ENCODE measurements at regions not wholly inside any gene's neighbourhood (a gene's known extent, or its start where the extent isn't known, plus 50 kb on each side); places are given as distances from the start of the nearest gene placed in this dataset.

DNA sequence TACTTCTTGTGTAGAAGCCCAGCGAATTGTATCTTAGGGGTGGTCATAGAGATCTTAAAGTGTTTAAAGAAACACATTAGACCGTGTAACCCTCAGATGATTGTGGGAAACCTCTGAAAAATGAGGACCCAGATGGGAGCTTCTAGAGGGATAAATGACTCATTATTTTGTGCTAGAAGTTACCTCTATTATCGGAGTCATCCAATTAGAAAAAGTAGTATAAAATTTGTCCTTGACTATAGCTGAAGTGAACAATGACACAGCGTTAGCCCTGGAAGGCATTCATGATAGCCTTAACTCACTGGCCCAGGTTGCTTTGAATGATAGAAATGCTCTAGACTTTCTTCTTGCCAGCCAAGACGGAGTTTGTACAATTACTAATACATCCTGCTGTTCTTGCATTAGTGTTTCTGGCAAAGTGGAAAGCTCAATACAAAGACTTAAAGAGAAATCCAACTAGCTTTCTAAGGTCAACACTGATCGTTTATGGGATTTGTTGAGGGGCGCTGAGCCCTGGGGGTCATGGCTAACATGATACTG lies 178.9 kb upstream of the VEGFC start:
- Mint-ChIP-seq H3K36me3 (ENCODE audit: low read depth) (no peaks in the 10 kb centered on the region), H3K27ac (ENCODE audit: unreplicated experiment) (no peak overlapping the region), H3K27me3 (ENCODE audit: low read depth) (no peaks in the 10 kb centered on the region), H3K4me1 (ENCODE audit: low read depth) (no peaks in the 10 kb centered on the region), H3K9me3 (ENCODE audit: low read depth) (peaks cover 6% of the 10 kb centered on the region), H3K4me3 (ENCODE audit: unreplicated experiment) (no peak overlapping the region)
- DNase-seq (ENCODE audit: low spot score) = no peak
- TF ChIP-seq, protein P1, sequence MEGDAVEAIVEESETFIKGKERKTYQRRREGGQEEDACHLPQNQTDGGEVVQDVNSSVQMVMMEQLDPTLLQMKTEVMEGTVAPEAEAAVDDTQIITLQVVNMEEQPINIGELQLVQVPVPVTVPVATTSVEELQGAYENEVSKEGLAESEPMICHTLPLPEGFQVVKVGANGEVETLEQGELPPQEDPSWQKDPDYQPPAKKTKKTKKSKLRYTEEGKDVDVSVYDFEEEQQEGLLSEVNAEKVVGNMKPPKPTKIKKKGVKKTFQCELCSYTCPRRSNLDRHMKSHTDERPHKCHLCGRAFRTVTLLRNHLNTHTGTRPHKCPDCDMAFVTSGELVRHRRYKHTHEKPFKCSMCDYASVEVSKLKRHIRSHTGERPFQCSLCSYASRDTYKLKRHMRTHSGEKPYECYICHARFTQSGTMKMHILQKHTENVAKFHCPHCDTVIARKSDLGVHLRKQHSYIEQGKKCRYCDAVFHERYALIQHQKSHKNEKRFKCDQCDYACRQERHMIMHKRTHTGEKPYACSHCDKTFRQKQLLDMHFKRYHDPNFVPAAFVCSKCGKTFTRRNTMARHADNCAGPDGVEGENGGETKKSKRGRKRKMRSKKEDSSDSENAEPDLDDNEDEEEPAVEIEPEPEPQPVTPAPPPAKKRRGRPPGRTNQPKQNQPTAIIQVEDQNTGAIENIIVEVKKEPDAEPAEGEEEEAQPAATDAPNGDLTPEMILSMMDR (IDR thresholded peaks at IDR 0.05) = no peak

- DNase-seq (ENCODE audit: low spot score) = no peak
- TF ChIP-seq, protein P1 (IDR thresholded peaks at IDR 0.05) = no peak
- Mint-ChIP-seq H3K27ac (ENCODE audit: unreplicated experiment) (no peak overlapping the region), H3K4me3 (ENCODE audit: unreplicated experiment) (no peak overlapping the region), H3K4me1 (ENCODE audit: low read depth) (no peaks in the 10 kb centered on the region), H3K36me3 (ENCODE audit: low read depth) (no peaks in the 10 kb centered on the region), H3K27me3 (ENCODE audit: low read depth) (no peaks in the 10 kb centered on the region), H3K9me3 (ENCODE audit: low read depth) (peaks cover 4% of the 10 kb centered on the region)
Measured at GRCh38 chr4:176979416-176979815, 186.7 kb upstream of the VEGFC start.

DNA sequence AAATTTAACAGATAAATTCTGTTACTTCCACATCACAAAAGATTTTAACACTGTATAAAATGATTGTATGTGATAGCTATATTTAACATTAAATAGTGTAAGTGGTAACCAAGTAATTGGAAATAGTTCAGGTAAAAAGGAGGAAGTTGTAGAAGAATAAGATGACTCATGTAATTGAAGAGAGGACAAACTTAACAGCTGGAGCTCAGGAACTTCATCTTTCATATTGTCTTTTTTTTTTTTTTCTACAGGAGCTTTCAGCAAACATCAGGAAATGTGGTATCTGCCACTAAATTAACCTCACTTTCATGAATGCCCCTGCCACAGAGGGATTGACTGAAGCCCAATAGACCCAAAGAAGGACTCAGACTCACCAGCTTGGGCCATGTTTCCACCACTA lies 188.4 kb upstream of the VEGFC start:
- TF ChIP-seq, protein P1 (IDR thresholded peaks at IDR 0.05) = no peak
- Mint-ChIP-seq H3K27ac (ENCODE audit: unreplicated experiment) (no peak overlapping the region), H3K4me3 (ENCODE audit: unreplicated experiment) (no peak overlapping the region), H3K4me1 (ENCODE audit: low read depth) (no peaks in the 10 kb centered on the region), H3K27me3 (ENCODE audit: low read depth) (no peaks in the 10 kb centered on the region), H3K36me3 (ENCODE audit: low read depth) (no peaks in the 10 kb centered on the region), H3K9me3 (ENCODE audit: low read depth) (no peaks in the 10 kb centered on the region)
- DNase-seq (ENCODE audit: low spot score) = no peak

DNA sequence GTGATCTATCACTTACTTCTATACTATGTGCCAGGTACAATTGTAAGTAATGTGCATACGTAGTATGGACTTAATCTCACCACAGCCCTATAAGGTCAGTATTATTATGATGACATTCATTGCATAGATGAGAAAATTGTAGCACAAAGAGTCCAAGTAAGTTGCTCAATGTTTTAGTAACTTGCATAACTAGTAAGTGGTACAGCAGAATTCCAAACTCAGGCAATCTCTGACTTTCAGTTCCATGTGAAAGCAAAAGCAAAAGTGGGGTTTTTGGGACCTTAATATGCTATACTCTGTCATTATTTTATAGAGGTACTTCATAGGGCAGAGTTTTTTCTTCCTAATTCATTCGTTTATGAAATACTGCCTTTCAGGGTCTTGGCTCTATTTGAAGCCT lies 188.8 kb upstream of the VEGFC start:
- TF ChIP-seq, protein P1 (IDR thresholded peaks at IDR 0.05) = no peak
- Mint-ChIP-seq H3K4me3 (ENCODE audit: unreplicated experiment) (no peak overlapping the region), H3K9me3 (ENCODE audit: low read depth) (no peaks in the 10 kb centered on the region), H3K4me1 (ENCODE audit: low read depth) (no peaks in the 10 kb centered on the region), H3K27ac (ENCODE audit: unreplicated experiment) (no peak overlapping the region), H3K36me3 (ENCODE audit: low read depth) (no peaks in the 10 kb centered on the region), H3K27me3 (ENCODE audit: low read depth) (no peaks in the 10 kb centered on the region)
- no peak for DNase-seq (ENCODE audit: low spot score)

DNA sequence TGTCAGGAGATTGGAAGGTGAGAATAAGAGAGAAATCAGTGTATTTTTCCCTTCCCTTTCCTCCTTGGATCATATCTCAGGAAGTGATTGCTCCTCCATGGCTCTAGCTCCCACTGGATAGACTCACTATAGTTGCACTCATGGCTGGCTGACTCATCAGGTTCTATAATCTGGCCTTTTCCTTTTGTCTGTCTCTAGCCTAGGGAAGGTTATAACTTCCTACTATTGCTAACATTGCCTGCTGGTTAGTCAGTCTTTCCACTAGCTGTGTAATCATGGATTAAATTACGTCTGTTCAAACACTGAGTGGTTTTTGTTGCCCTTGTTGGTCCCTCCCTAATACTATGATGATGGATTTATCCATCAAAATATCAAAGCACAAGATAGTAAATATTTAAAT lies 195.5 kb upstream of the VEGFC start:
- TF ChIP-seq, protein P1 (IDR thresholded peaks at IDR 0.05) = no peak
- Mint-ChIP-seq H3K27me3 (ENCODE audit: low read depth) (no peaks in the 10 kb centered on the region), H3K9me3 (ENCODE audit: low read depth) (no peaks in the 10 kb centered on the region), H3K4me3 (ENCODE audit: unreplicated experiment) (no peak overlapping the region), H3K4me1 (ENCODE audit: low read depth) (peaks cover 6% of the 10 kb centered on the region), H3K27ac (ENCODE audit: unreplicated experiment) (peak overlapping the region; percentile 53), H3K36me3 (ENCODE audit: low read depth) (no peaks in the 10 kb centered on the region)
- DNase-seq (ENCODE audit: low spot score) = no peak
